D721Med (cell line): ENCODE measurements at regions not wholly inside any gene's neighbourhood (a gene's known extent, or its start where the extent isn't known, plus 50 kb on each side); places are given as distances from the start of the nearest gene placed in this dataset.
"Not testable (repeated sequence)": the region's sequence is repeated elsewhere in the genome, so short reads cannot be mapped to it uniquely, and the experiment has no call there.

ENCODE experiments used
- DNase-seq: peaks from one replicate; pipeline ENCODE4 v3.0.0; 2011; ENCODE audit warnings: low spot score; ENCODE audit not compliant: insufficient read length
- FAIRE-seq: peaks from 2 replicates; lab custom pipeline; 2011; peaks lifted over from hg19 to GRCh38; lab: Jason Lieb, UNC
- TF ChIP-seq, protein P1 (sequence below): IDR thresholded peaks from 2 replicates; pipeline ENCODE4 v1.5.1; 2012; ENCODE audit warnings: mild to moderate bottlenecking, control low read depth; ENCODE audit not compliant: insufficient read depth; ENCODE audit errors: missing control alignments

DNA sequence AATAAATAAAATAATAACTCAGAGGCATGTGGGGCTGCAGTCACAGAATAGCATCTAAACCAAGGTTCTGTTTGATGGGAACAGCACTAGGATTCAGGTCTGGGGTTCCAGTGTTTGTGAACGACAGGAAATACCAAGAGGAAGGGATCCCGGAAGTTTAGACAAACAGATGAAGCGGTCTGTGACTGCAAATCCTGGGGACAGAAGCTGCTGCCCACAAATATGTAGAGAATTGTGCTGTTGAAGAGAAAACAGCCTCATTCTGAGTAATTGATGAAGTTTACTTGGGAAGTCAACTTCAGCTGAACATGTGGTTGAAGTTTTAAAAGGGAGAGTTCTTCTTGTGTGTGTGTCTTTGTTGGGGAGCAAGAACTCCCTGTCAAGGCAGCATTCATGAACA is 98.4 kb upstream of the TBX5 start:
- FAIRE-seq (no peak), DNase-seq (no peak)
- TF ChIP-seq, protein P1, sequence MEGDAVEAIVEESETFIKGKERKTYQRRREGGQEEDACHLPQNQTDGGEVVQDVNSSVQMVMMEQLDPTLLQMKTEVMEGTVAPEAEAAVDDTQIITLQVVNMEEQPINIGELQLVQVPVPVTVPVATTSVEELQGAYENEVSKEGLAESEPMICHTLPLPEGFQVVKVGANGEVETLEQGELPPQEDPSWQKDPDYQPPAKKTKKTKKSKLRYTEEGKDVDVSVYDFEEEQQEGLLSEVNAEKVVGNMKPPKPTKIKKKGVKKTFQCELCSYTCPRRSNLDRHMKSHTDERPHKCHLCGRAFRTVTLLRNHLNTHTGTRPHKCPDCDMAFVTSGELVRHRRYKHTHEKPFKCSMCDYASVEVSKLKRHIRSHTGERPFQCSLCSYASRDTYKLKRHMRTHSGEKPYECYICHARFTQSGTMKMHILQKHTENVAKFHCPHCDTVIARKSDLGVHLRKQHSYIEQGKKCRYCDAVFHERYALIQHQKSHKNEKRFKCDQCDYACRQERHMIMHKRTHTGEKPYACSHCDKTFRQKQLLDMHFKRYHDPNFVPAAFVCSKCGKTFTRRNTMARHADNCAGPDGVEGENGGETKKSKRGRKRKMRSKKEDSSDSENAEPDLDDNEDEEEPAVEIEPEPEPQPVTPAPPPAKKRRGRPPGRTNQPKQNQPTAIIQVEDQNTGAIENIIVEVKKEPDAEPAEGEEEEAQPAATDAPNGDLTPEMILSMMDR: no peak

DNA sequence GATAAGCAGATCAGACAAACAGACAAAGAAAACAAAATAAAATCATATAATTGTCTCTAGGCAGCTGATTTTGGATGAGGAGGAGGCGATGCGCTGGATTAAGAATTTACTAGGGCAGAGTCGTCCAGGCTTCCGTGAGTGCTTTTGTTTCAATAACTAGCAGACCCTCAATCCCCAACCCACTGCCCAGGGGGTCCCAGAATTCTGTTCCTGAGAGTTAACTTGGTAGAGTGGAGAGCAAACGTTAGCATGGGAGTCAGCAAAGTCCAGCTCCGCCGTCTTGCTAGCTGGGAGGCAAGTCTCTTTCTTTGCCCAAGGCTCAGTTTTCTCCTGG is 95.5 kb upstream of the TBX5 start:
- TF ChIP-seq, protein P1: no peak
- DNase-seq (no peak), FAIRE-seq (no peak)

DNA sequence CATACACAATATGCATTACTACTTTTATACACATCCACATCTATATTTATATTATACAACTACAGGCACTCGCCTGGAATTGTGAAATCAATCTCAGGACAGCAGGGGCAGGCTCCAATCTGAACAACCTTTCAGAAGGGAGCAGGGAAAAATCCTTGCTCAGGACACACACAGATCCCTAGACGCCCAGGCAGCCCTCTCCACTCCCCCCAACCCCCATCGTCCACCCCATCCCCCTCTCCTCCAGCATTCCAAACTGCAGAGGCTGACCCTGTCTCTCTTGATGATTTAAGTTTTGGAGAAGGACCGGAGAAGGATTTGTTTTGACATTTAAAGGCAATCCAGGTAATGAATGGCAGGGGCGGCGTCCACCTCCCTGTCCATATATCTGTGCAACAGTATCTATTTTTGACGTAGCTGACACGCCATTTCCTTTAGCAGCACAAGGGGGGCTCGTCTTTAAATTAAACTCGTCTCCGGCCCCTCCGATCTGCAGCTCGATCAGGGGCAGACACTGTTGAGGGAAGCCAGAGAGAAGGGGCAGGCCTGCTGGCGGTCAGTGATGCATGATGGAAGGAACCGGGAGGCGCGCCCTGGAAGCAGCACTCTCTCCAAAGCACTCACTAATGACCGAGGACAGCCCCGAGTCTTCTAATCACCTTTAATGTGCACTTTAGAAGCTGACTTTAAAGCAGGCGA is 95.0 kb upstream of the TBX5 start:
- TF ChIP-seq, protein P1: no peak
- DNase-seq: no peak
- no peak for FAIRE-seq

DNA sequence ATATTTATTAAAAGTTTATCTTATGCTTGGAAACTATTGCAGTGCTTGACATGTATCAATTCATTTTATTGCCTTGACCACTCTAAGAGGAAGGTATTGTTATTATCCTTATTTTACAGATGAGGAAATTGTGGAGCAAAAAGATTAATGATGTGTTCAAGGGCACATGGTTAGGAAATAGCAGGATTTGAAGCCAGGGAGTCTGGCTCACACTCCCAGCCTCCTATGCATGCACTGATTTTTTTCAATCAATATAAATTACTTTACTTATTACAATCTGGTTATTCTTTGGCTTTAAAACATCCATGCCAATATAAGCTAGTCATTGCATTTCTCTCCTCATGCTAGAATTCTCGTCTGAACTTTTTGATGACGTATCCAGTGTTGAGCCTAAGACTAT is 94.2 kb upstream of the TBX5 start:
- TF ChIP-seq, protein P1: no peak
- FAIRE-seq: no peak
- DNase-seq: no peak

DNA sequence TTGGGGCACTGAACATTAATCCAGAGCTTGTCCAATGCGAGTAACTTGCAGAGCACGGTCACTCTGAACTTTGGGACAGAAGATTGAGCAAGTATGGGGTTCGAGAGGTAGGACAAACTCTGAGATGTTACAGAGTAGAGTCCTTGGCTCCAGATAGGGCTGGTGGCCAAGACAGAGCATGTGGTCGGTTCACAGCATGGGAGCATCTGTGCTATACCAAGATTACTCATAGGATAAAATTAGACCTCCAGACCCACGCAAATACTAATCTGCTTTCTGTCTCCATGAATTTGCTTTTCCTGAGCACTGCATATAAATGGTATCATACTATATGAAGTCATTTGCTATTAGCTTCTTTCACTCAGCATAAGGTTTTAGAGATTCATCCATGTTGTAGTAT is 93.4 kb upstream of the TBX5 start:
- FAIRE-seq (no peak), DNase-seq (no peak)
- TF ChIP-seq, protein P1: no peak

DNA sequence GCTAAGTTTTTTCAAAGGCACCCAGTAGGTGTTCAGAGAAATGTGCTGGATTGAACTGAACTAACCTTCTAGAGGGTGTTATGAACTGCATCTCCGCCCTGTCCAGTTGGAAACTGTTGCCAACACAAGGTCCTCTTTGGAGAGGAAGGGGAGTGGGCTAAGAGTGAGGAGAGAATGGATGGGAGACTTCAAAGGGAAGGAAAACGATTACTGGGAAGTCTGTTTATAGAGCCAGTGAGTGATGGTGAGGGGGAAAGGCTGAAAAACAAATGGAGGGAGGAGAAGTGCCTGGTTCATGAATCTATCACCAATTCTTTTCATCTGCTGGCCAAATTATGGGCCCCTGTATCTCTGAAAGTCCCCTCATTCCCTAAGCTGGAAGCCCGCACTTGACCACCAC is 86.0 kb upstream of the TBX5 start:
- FAIRE-seq (no peak), DNase-seq (no peak)
- TF ChIP-seq, protein P1: no peak

DNA sequence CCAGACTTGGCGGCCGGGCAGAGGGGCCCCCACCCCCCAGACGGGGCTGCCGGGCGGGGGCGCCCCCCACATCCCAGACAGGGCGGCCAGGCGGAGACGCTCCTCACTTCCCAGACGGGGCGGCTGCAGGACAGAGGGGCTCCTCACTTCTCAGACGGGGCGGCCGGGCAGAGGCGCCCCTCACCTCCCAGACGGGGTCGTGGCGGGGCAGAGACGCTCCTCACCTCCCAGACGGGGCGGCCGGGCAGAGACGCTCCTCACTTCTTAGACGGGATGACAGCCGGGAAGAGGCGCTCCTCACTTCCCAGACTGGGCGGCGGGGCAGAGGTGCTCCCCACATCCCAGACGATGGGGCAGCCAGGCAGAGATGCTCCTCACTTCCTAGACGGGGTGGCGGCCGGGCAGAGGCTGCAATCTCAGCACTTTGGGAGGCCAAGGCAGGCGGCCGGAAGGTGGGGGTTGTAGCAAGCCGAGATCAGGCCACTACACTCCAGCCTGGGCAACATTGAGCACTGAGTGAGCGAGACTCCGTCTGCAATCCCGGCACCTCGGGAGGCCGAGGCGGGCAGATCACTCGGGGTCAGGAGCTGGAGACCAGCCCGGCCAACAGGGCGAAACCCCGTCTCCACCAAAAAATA is 79.0 kb upstream of the TBX5 start:
- not testable (repeated sequence) for FAIRE-seq

More for the DNA sequence above, 79.0 kb upstream of the TBX5 start:
- DNase-seq: not testable (repeated sequence)
